ENCODE measurements at regions not wholly inside any gene's neighbourhood (a gene's known extent, or its start where the extent isn't known, plus 50 kb on each side); places are given as distances from the start of the nearest gene placed in this dataset.

DNA sequence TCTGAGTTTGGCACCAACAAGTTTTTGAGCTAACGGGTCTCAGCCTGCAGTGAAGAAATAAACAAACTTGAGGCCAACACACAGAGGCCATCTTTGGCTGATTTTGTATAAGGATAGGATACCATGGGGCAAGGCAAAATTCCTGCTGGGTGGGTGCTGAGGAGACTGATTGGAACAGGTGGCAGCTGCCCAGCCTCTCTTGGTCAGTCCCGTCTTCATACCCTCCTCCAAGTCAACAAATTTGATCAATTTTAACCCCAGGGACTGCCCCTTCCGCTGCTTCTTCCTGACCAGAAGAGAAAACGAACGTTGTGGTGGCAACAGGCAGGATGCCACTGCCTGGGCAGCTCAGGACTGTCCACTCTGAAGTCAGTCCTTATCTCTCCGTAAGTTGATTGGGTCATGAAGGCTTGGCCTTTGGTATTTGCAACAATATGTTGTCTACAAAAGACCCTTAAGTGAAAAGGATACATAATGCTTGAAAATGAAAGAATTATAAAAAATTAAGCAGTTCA, 139.3 kb downstream of the SPP2 start:
- TF ChIP-seq, protein P1, sequence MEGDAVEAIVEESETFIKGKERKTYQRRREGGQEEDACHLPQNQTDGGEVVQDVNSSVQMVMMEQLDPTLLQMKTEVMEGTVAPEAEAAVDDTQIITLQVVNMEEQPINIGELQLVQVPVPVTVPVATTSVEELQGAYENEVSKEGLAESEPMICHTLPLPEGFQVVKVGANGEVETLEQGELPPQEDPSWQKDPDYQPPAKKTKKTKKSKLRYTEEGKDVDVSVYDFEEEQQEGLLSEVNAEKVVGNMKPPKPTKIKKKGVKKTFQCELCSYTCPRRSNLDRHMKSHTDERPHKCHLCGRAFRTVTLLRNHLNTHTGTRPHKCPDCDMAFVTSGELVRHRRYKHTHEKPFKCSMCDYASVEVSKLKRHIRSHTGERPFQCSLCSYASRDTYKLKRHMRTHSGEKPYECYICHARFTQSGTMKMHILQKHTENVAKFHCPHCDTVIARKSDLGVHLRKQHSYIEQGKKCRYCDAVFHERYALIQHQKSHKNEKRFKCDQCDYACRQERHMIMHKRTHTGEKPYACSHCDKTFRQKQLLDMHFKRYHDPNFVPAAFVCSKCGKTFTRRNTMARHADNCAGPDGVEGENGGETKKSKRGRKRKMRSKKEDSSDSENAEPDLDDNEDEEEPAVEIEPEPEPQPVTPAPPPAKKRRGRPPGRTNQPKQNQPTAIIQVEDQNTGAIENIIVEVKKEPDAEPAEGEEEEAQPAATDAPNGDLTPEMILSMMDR (conservative IDR thresholded peaks at IDR 0.05 in 1 of 2, IDR thresholded peaks at IDR 0.05 in 1 of 2; ENCODE audit: extremely low read depth in 1 of 2, insufficient read depth in 1 of 2, low read depth in 1 of 2, low read length in 2 of 2): no peak
- TF ChIP-seq EZH2 (IDR thresholded peaks at IDR 0.05; ENCODE audit: borderline replicate concordance, low read length): no peak
